GM19438 (cell line): ENCODE measurements at regions not wholly inside any gene's neighbourhood (a gene's known extent, or its start where the extent isn't known, plus 50 kb on each side); places are given as distances from the start of the nearest gene placed in this dataset.

Experiments used
- ATAC-seq: cut with Tn5 transposase; IDR thresholded peaks from one replicate; pipeline ENCODE4 v1.9.1; 2021; ENCODE audit warnings: low read depth; ENCODE audit not compliant: unreplicated experiment

DNA sequence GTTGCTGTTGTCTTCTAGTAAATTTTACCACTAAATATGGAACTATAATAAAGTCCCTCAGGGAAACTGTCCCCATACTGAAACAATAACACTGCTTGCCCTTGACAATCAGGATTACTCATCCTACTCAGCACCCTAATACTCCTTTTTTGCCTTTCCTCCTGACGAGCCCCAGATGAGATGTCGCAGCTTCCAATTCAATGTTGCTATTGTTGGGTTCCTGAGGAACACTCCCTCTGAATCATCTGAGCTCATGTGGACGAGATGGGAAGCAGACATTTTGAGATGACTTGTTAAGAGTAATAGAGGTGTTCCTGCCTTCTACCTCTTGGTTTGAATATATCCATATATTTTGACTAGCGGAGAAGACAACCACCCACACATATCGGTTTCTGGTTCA is 187.8 kb upstream of the FAM98A start:
- ATAC-seq: no peak

DNA sequence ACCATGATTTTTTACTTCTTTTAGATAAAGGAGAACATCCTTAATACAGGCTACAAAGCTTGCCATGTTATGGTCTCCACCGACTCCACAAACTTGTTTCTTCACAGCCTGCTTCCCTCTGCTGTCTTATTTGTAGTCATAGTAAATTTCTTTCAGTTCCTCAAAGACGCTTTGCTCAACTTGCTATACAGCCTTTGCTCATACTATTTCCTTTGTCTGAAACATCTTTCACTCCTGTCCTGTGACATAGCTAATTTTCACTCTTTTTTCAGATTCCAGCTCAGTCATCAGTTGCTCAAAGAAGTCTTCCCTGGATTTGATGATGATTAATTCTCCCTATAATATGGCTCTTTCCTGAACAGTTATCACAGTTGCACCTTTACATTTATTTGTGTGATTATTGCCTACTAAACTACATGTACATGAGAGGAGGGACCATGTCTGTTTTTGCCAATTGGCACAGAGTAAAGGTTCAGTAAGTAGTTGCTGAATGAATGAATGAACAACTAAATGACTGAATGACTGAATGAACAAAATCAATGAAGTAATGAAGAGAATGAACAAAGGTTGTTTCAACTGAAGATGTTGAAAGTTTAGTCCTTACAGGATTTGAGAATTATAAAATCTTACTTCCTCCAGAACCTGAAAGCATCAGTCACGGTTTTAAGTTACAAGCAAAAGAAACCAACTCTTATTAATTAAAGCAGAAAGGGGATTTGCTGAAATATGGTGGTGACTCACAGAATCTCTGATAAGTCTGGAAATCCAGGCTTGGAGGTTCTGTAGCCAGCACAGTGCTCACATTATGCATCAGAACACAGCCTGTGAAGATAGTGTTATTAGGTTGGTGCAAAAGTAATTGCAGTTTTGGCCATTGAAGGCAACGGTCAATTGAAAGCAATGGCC is 186.4 kb upstream of the FAM98A start:
- ATAC-seq: peak; percentile 85

DNA sequence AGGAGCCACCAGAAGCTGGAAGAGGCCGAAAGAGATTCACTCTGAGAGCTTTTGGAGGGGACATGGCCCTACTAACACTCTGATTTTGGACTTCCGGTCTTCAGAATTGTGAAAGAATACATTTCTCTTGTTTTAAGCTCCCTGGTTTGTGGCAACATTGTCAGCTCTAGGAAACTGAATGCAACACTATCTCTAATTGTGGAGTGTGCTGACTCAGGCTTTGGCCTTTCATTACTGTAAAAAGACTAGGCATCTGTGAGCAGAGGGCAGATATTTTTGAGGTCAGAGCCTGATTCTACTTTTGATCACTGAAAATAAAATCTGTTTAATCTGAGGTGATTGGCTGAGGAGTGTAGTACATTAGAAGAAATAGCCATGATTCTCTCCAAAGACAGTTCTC is 185.4 kb upstream of the FAM98A start:
- ATAC-seq: no peak

- no peak for ATAC-seq
Observed at GRCh38 chr2:33782395-33783230, 183.5 kb upstream of the FAM98A start.

GRCh38 chr2:33777786-33778185 is 178.7 kb upstream of the FAM98A start:
- ATAC-seq: no peak

- no peak for ATAC-seq
Observed at GRCh38 chr2:33775306-33775705, 176.2 kb upstream of the FAM98A start.

- no peak for ATAC-seq
Observed at GRCh38 chr2:33770023-33770422, 170.9 kb upstream of the FAM98A start.

DNA sequence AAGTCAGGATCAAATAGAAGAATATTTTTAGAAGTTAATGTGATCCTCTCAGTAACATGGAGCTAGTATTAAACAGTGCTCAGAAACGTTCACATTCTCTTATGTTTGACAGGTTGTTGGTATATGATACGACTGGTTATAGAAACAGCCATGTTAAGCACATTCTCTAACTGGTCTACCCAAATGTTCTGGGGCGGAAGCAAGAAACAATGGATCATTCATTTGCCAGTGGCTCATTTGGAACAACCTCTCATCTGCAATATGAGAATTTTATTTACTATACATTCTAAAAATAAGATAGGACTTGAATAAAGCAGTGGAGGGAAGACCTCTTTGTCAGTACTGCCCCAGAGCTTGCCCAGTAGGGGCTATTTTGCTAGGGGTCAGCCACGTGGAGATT is 167.1 kb upstream of the FAM98A start:
- no peak for ATAC-seq

DNA sequence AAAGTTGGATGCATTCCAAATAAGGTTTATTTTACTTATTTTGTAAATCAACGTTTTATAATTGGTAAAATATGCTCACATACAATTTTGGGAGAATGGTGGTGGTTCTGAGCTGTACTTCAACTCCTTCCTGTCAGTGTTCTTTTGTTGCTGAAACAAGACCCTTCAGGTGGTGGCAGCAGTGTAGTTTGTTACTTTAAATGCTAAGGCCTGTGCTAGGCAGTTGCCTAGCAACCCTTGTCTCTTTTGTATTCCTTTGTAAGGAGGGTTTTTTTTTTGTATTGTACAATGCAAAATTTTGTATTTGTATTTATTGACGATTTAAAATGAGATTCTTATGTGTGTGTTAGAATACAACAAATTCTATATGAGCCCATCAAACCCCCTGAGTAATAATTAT is 166.0 kb upstream of the FAM98A start:
- ATAC-seq: no peak

DNA sequence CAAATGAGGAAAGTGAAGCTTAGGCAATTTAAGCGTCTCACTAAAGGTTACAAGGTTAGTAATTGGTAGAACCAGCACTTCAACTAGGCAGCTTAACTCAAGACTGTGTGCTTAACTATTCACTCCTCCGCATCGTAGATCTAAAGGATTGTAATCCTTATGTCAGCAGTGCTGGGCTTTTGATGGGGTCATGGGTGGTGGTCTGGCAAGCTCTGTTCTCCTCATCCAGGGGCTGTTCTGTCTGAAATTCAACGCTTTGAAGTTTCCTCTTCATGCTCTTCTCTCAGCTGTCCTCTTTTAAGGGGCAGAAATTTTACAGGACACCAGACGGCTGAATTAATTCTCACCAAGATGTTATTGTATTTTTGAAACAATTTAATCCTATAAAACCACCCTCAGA is 165.5 kb upstream of the FAM98A start:
- ATAC-seq: no peak

- ATAC-seq: no peak
Observed at GRCh38 chr2:33763671-33764310, 164.7 kb upstream of the FAM98A start.

GRCh38 chr2:33762636-33763035 is 163.5 kb upstream of the FAM98A start:
- ATAC-seq: no peak

DNA sequence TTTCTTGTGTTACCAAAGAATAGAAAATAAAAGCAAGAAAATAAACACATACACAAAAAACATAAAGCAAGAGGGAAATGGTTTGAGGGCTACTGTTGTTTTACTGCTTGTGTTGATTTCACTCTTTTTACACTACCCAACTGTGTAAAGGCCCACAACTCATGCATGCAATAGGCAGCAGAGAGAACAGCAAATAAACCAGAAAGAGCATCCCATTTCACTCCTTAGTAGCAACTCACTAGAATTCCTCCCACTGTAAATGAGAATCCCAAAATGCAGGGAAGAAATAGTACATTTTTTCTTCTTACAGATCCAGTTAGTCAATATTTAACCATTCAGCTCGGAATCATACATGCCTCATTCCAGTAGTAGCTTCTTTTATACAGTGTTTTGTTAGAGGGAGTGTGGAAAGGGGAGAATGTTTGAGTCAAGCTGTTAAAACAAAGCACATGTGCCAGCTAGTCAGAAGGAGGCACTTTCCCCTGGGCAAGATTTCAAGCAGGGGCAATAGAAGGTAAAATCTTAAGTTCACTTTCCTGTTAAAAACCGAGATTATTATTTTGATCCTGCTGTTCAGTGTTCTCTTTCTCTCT is 147.2 kb upstream of the FAM98A start:
- ATAC-seq: no peak

DNA sequence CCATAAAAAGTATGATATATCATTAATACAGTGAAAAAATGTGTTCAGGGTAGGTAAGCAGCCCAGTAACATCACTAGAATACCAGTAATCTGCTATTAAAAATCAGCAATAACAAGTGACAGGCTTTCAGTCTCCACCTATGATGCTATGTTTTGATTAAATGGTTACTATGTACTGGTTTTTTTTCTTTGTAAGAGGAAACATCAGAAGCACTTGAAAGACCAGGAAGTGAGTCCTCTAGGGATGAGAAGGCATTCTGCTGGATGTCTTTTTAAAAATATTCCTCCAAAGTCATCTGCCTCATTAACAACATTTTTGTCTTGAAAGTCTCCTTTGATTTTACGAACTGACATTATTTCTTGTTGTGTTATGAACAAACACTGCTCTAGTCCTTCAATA is 136.0 kb upstream of the FAM98A start:
- no peak for ATAC-seq

- no peak for ATAC-seq
Observed at GRCh38 chr2:33730804-33731203, 131.7 kb upstream of the FAM98A start.

DNA sequence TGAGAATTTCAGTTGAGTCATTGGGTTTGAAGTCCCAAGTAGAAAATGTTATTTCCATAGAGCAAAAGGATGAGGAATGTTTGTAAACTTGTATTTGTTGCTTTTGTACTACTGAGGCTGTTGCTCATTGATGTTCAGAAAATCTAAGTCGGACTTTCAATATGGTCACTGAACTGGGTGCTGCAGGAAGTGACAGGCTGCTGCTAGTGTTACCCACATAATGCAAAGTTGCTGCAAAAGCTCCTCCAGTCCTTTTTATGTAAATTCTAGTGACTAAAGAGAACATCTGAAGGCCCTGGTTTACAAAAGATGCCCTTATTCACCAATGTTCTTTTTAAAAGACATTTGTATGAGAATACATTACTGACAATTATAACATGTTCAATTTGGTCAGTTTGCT is 131.1 kb upstream of the FAM98A start:
- ATAC-seq: no peak

GRCh38 chr2:33729353-33729752 is 130.3 kb upstream of the FAM98A start:
- no peak for ATAC-seq

DNA sequence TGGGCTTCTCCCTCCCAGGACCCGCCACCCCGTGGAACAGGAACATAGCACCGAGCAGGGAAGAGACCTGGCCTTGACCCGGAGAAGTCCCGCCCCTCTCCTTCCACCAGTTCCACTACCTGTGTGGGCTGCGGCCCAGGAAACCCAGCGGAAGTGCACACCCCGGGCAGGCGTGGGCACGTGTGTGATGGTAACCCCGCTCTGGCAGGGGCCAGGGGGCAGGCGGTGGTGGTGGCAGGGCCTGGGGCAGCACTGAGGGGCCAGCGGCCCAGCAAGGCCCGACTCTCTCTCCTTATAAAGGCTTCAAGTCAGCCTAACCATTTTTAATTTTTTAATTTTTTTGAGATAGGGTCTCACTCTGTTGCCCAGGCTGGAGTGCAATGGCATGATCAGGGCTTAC is 129.0 kb upstream of the FAM98A start:
- ATAC-seq: no peak

GRCh38 chr2:33727361-33728032 is 128.4 kb upstream of the FAM98A start:
- no peak for ATAC-seq

- no peak for ATAC-seq
Observed at GRCh38 chr2:33726415-33726814, 127.3 kb upstream of the FAM98A start.
